ENCODE measurements at regions not wholly inside any gene's neighbourhood (a gene's known extent, or its start where the extent isn't known, plus 50 kb on each side); places are given as distances from the start of the nearest gene placed in this dataset.

- Histone ChIP-seq H3K9me3 (ENCODE audit: low read length) (no peaks in the 10 kb centered on the region), H3K27me3 (ENCODE audit: insufficient read depth, low read depth, low read length) (no peaks in the 10 kb centered on the region), H3K4me3 (ENCODE audit: low read length) (no peak overlapping the region), H3F3A (ENCODE audit: insufficient read depth, low read length, poor library complexity, severe bottlenecking) (no peaks in the 10 kb centered on the region), H3K79me2 (replicated peaks; ENCODE audit: insufficient read depth, low read length) (no peaks in the 10 kb centered on the region), H2AFZ (ENCODE audit: low read depth, low read length) (no peak overlapping the region), H3K9me2 (ENCODE audit: insufficient read depth, low read length) (no peaks in the 10 kb centered on the region), H3K4me2 (ENCODE audit: low read length) (no peak overlapping the region), H4K20me1 (ENCODE audit: insufficient read depth) (no peaks in the 10 kb centered on the region), H3K27ac (ENCODE audit: low read length) (no peak overlapping the region), H3K36me3 (ENCODE audit: insufficient read depth, low read length) (no peaks in the 10 kb centered on the region), H3K9ac (ENCODE audit: low read length) (no peak overlapping the region)
- TF ChIP-seq SMC3 (conservative IDR thresholded peaks at IDR 0.05; ENCODE audit: poor library complexity) (no peak), MXI1 (conservative IDR thresholded peaks at IDR 0.05; ENCODE audit: poor library complexity, severe bottlenecking) (no peak), TAF1 (IDR thresholded peaks at IDR 0.05; ENCODE audit: low read depth) (no peak), REST (IDR thresholded peaks at IDR 0.05; ENCODE audit: borderline replicate concordance) (no peak), EP300 (conservative IDR thresholded peaks at IDR 0.05; ENCODE audit: poor library complexity, severe bottlenecking) (no peak), RAD21 (conservative IDR thresholded peaks at IDR 0.05) (no peak), CTCF (IDR thresholded peaks at IDR 0.05; ENCODE audit: poor library complexity, severe bottlenecking) (no peak), POLR2AphosphoS5 (IDR thresholded peaks at IDR 0.05) (no peak), EZH2 (IDR thresholded peaks at IDR 0.05; ENCODE audit: borderline replicate concordance, insufficient read depth, low read length, poor library complexity, severe bottlenecking) (no peak)
Measured at GRCh38 chr7:9625953-9626352, 1192.5 kb downstream of the NXPH1 start.

- TF ChIP-seq EZH2 (IDR thresholded peaks at IDR 0.05; ENCODE audit: borderline replicate concordance, insufficient read depth, low read length, poor library complexity, severe bottlenecking) (no peak), RAD21 (conservative IDR thresholded peaks at IDR 0.05) (no peak), CTCF (IDR thresholded peaks at IDR 0.05; ENCODE audit: poor library complexity, severe bottlenecking) (no peak)
- H3K9me3 ChIP-seq (ENCODE audit: low read length) = no peaks in the 10 kb centered on the region
- H3F3A ChIP-seq (ENCODE audit: insufficient read depth, low read length, poor library complexity, severe bottlenecking) = no peaks in the 10 kb centered on the region
- H3K27ac ChIP-seq (ENCODE audit: low read length) = no peak overlapping the region
- no peak overlapping the region for H3K4me2 ChIP-seq (ENCODE audit: low read length)
- no peak overlapping the region for H3K4me3 ChIP-seq (ENCODE audit: low read length)
- no peaks in the 10 kb centered on the region for H3K36me3 ChIP-seq (ENCODE audit: insufficient read depth, low read length)
- no peaks in the 10 kb centered on the region for H3K27me3 ChIP-seq (ENCODE audit: insufficient read depth, low read depth, low read length)
- H2AFZ ChIP-seq (ENCODE audit: low read depth, low read length) = no peak overlapping the region
- H3K9ac ChIP-seq (ENCODE audit: low read length) = no peak overlapping the region
- no peaks in the 10 kb centered on the region for H4K20me1 ChIP-seq (ENCODE audit: insufficient read depth)
- no peaks in the 10 kb centered on the region for H3K9me2 ChIP-seq (ENCODE audit: insufficient read depth, low read length)
- no peaks in the 10 kb centered on the region for H3K79me2 ChIP-seq (replicated peaks; ENCODE audit: insufficient read depth, low read length)
Measured at GRCh38 chr7:9645756-9646155, 1212.3 kb downstream of the NXPH1 start.

Measured in neural cell (in vitro differentiated cells).